HG03571 (cell line): ENCODE measurements at regions not wholly inside any gene's neighbourhood (a gene's known extent, or its start where the extent isn't known, plus 50 kb on each side); places are given as distances from the start of the nearest gene placed in this dataset.
"Not testable (repeated sequence)": the region's sequence is repeated elsewhere in the genome, so short reads cannot be mapped to it uniquely, and the experiment has no call there.

Experiments used
- ATAC-seq: cut with Tn5 transposase; IDR thresholded peaks from one replicate; pipeline ENCODE4 v1.9.1; 2021; ENCODE audit not compliant: unreplicated experiment

GRCh38 chr4:132642016-132642817 is 506.9 kb upstream of the PCDH10 start:
- no peak for ATAC-seq

GRCh38 chr4:132646186-132646585 is 502.9 kb upstream of the PCDH10 start:
- ATAC-seq: no peak

- ATAC-seq: no peak
These were observed 497.9 kb upstream of the PCDH10 start for GRCh38 chr4:132651196-132651595.

DNA sequence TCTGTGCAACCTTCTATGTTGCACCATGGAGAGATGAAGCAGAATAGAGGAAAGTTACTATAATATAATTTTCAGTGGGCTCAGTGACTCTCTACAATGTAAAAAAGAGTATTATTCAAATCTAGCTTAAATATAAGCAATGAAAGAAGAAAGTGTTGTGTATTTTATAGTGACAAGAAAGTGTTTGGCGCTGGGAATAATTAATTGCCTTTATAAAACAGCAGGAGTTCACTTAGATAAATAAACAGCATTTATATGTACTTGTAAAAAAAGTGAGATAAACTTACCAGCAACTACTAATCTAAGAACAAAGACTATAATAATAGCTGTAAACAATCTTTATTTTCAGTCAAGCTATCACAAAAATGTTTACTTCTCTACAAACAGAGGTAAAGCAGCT is 488.9 kb upstream of the PCDH10 start:
- no peak for ATAC-seq

DNA sequence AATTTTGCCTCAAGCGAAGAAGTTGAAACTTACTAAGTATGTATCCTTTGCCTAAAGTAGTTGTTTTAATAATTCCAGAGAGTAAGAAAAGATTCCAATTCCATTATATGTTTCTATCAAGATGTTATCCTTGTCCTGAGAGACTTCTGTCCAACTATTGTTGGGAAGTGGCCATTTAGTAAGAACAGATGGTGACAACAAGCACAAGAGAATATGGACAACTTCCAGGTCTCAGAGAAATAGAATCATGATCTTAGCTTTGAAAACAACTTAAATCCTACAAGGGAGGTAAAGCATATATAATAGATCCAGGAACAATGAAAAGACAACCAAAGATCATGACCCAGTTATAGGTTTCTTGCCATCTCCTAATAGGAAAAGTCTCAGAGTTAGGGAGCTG is 486.6 kb upstream of the PCDH10 start:
- no peak for ATAC-seq

DNA sequence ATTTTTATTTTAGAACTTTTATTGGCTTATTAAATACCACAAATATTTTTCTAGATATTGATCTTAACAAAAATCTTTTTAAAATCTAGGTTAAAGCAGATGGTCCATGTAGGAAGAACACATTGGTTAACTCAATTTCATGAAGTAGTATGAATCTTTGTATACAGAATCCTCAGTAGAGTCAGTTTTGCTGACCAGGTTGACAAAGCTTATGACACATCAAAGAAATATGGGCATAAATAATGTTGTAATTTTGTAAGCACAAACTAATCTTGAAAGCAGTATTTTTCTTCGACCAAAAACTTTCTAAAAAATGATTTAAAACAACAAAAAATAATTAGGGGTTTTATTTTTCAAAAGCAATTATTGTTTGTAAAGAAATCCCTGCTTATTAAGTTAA is 479.3 kb upstream of the PCDH10 start:
- no peak for ATAC-seq

DNA sequence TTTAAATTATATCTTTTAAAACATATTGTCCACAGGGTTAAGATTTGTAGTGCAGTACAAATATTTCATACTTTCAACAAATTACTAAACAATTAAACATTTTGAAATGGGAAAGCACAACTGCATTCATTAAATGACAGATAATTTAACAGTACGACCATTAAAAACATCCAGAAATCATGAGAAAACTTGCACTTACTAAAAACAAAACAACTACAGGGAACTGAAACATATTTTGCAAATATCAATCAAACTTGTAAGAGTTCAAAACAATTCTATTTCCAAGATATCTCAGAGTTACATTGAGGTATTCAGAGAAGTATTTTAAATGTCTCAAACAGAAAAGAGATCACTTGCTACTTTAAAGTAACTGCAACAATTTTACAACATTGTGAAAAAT is 478.5 kb upstream of the PCDH10 start:
- no peak for ATAC-seq

- ATAC-seq: no peak
These were observed 465.1 kb upstream of the PCDH10 start for GRCh38 chr4:132683957-132684356.

GRCh38 chr4:132691026-132691425 is 458.1 kb upstream of the PCDH10 start:
- ATAC-seq: no peak

DNA sequence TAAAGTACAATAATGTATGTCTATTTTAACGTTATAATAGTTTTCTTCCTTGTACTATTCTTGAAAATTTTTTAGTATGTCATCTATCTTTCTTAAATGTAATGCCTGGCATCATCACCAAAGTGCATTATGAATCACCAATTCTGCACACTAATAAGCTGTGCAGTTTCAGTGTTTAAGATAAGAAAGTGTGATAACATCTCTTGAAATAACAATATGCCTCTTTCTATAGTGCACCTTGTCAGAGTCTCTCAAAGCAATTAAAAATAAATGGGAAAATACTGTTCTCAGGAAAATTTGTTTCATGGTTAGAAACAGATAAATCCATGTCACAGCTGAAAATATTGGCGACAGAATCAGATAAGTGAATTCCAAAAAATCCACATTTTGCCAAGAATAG is 457.4 kb upstream of the PCDH10 start:
- ATAC-seq: no peak

GRCh38 chr4:132694775-132695174 is 454.3 kb upstream of the PCDH10 start:
- no peak for ATAC-seq

GRCh38 chr4:132697505-132697904 is 451.6 kb upstream of the PCDH10 start:
- ATAC-seq: not testable (repeated sequence)

GRCh38 chr4:132707955-132708354 is 441.1 kb upstream of the PCDH10 start:
- ATAC-seq: no peak

DNA sequence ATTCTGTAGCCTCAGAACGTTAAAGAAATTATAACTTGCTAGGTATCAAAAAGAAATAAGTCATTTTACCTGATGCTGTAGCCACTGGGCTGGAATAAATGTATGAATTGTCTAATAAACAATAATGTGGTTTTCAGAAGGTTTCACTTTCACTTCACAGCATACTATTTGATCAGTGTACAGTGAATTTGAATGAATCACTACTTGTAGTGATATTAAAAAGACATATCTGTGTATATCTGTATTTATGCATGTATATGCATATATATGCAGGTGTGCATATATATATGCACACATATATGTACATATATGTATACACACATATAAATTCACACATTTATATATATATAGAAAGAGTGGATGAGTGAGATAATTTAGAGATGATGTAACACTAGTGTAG is 440.0 kb upstream of the PCDH10 start:
- no peak for ATAC-seq

- ATAC-seq: no peak
These were observed 438.1 kb upstream of the PCDH10 start for GRCh38 chr4:132710971-132711370.

- ATAC-seq: no peak
These were observed 411.8 kb upstream of the PCDH10 start for GRCh38 chr4:132737344-132737743.

GRCh38 chr4:132759199-132759780 is 389.8 kb upstream of the PCDH10 start:
- no peak for ATAC-seq

GRCh38 chr4:132763465-132763864 is 385.6 kb upstream of the PCDH10 start:
- no peak for ATAC-seq

GRCh38 chr4:132767901-132768300 is 381.2 kb upstream of the PCDH10 start:
- ATAC-seq: no peak

DNA sequence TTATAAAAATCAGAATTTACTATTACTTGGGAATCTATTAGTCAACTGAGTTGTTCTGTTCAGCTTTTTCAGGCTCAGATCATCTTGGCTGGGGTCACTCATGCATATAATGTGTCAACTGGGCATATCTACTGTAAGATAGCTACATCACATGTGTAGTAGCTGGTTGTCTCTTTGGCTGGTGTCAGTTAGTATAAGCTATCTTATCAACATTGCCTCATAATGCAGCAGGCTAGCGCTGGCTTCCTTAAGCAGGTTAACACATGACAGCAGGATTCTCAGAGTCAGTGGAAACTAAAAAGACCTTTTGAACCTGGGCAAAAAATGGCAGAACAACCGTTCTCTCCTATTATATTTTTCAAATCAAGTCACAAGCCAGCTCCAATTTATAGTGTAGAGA is 378.3 kb upstream of the PCDH10 start:
- ATAC-seq: no peak

- ATAC-seq: no peak
These were observed 356.8 kb upstream of the PCDH10 start for GRCh38 chr4:132792310-132792709.

DNA sequence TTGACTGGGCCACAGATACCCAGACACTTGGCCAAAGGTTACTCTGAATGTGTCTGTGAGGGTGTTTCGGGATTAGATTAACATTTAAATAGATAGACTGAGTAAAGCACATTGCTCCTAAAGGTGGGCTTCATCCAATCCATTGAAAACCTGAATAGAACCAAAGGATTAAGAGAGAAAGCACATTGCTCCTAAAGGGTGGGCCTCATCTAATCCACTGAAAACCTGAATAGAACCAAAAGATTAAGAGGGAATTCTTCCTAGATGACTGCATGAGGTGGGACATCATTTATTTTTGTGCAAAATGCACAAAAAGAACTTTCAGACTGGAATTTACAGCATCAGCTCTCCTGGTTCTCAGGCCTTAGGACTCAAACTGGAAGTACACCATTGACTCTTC is 351.2 kb upstream of the PCDH10 start:
- ATAC-seq: no peak
